SK-N-SH (cell line): ENCODE measurements at regions not wholly inside any gene's neighbourhood (a gene's known extent, or its start where the extent isn't known, plus 50 kb on each side); places are given as distances from the start of the nearest gene placed in this dataset.

Experiments
- ELF1 ChIP-seq: IDR thresholded peaks from 2 replicates; pipeline ENCODE4 v1.4.0; 2012
- EP300 ChIP-seq, 2 experiments: IDR thresholded peaks; 2 replicates each; pipeline versions ENCODE4 v1.4.0 to v1.6.1; 2012; ENCODE audit warnings: borderline replicate concordance in 1 of 2, low read depth in 1 of 2, low read length in 1 of 2
- EZH2phosphoT487 ChIP-seq: fragments of 200-600 bp; sonication (generic); IDR thresholded peaks from 2 replicates; pipeline ENCODE4 v1.6.1; 2017; ENCODE audit warnings: low read depth, mixed run types, mild to moderate bottlenecking, antibody characterized with exemption, moderate library complexity, borderline replicate concordance
- MXI1 ChIP-seq: IDR thresholded peaks from 2 replicates; pipeline ENCODE4 v1.6.1; 2012; ENCODE audit warnings: mild to moderate bottlenecking, low read depth, low read length, improper control_type of control experiment
- POLR2AphosphoS5 ChIP-seq: IDR thresholded peaks from 2 replicates; pipeline ENCODE4 v1.6.1; 2012; ENCODE audit warnings: low read depth, low read length
- RFX5 ChIP-seq: IDR thresholded peaks from 2 replicates; pipeline ENCODE4 v1.6.1; 2012; ENCODE audit warnings: mild to moderate bottlenecking, improper control_type of control experiment, low read length
- TAF1 ChIP-seq: IDR thresholded peaks from 2 replicates; pipeline ENCODE4 v1.6.1; 2012; ENCODE audit warnings: low read depth, mild to moderate bottlenecking, low read length, moderate library complexity, borderline replicate concordance
- TF ChIP-seq, protein P1 (sequence below): fragments of 200-600 bp; sonication (generic); IDR thresholded peaks from 2 replicates; pipeline ENCODE4 v1.6.1; 2017; ENCODE audit warnings: antibody characterized with exemption, mild to moderate bottlenecking, moderate library complexity
- TF ChIP-seq, protein P2 (sequence below): IDR thresholded peaks from 2 replicates; pipeline ENCODE4 v1.6.1; 2012; ENCODE audit warnings: mild to moderate bottlenecking, low read depth, low read length, moderate library complexity

DNA sequence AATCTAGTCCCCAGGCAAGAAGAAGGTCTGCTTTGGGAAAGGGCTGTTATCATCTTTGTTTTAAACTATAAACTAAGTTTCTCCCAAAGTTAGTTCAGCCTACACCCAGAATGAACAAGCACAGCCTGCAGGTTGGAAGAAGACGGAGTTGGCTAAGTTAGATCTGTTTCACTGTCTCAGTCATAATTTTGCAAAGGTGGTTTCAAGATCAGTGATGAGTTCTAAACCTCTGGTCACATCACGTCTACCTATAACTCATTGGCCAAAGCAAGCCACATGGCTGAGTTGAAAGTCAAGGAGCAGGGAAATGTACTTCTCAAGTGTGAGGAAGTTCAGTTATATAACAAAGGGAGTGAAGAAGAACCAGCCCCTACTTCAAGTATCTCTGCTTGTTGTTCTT lies 50.5 kb upstream of the ECI2 start:
- no peak for TF ChIP-seq ELF1
- TF ChIP-seq POLR2AphosphoS5: no peak
- no peak for TF ChIP-seq EZH2phosphoT487
- TF ChIP-seq, protein P1, sequence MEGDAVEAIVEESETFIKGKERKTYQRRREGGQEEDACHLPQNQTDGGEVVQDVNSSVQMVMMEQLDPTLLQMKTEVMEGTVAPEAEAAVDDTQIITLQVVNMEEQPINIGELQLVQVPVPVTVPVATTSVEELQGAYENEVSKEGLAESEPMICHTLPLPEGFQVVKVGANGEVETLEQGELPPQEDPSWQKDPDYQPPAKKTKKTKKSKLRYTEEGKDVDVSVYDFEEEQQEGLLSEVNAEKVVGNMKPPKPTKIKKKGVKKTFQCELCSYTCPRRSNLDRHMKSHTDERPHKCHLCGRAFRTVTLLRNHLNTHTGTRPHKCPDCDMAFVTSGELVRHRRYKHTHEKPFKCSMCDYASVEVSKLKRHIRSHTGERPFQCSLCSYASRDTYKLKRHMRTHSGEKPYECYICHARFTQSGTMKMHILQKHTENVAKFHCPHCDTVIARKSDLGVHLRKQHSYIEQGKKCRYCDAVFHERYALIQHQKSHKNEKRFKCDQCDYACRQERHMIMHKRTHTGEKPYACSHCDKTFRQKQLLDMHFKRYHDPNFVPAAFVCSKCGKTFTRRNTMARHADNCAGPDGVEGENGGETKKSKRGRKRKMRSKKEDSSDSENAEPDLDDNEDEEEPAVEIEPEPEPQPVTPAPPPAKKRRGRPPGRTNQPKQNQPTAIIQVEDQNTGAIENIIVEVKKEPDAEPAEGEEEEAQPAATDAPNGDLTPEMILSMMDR: no peak
- TF ChIP-seq, protein P2, sequence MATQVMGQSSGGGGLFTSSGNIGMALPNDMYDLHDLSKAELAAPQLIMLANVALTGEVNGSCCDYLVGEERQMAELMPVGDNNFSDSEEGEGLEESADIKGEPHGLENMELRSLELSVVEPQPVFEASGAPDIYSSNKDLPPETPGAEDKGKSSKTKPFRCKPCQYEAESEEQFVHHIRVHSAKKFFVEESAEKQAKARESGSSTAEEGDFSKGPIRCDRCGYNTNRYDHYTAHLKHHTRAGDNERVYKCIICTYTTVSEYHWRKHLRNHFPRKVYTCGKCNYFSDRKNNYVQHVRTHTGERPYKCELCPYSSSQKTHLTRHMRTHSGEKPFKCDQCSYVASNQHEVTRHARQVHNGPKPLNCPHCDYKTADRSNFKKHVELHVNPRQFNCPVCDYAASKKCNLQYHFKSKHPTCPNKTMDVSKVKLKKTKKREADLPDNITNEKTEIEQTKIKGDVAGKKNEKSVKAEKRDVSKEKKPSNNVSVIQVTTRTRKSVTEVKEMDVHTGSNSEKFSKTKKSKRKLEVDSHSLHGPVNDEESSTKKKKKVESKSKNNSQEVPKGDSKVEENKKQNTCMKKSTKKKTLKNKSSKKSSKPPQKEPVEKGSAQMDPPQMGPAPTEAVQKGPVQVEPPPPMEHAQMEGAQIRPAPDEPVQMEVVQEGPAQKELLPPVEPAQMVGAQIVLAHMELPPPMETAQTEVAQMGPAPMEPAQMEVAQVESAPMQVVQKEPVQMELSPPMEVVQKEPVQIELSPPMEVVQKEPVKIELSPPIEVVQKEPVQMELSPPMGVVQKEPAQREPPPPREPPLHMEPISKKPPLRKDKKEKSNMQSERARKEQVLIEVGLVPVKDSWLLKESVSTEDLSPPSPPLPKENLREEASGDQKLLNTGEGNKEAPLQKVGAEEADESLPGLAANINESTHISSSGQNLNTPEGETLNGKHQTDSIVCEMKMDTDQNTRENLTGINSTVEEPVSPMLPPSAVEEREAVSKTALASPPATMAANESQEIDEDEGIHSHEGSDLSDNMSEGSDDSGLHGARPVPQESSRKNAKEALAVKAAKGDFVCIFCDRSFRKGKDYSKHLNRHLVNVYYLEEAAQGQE: no peak
- no peak for TF ChIP-seq TAF1
- no peak for TF ChIP-seq EP300 (IDR thresholded peaks at IDR 0.05; ENCODE audit: borderline replicate concordance in 1 of 2, low read depth in 1 of 2, low read length in 1 of 2)
- no peak for TF ChIP-seq RFX5
- TF ChIP-seq MXI1: no peak
